ENCODE measurements at regions not wholly inside any gene's neighbourhood (a gene's known extent, or its start where the extent isn't known, plus 50 kb on each side); places are given as distances from the start of the nearest gene placed in this dataset.
A peak's percentile ranks its signal among the peaks of the same experiment; 100 is the strongest.

DNA sequence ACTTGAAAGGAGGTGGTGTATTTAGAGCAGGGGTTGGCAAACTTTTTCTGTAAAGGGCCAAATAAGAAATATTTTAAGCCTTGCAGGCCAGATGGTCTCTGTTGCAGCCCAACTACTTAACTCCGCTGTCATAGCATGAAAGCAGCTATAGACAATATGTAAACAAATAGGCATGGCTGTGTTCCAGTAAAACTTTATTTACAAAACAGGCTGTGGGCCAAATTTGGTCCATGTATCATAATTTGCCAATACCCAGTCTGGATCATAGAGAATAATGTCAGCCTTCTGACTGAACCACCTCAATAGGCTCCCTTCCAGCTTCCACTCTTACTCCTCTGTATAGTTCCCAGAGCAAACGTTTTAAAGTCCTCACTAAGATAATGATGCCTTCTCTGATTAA lies 638.8 kb upstream of the CFAP20DC start:
- H3K4me1 ChIP-seq: no peaks in the 10 kb centered on the region
- intact Hi-C loops (cut with DNase I): no loop called here
- TF ChIP-seq, protein P1, sequence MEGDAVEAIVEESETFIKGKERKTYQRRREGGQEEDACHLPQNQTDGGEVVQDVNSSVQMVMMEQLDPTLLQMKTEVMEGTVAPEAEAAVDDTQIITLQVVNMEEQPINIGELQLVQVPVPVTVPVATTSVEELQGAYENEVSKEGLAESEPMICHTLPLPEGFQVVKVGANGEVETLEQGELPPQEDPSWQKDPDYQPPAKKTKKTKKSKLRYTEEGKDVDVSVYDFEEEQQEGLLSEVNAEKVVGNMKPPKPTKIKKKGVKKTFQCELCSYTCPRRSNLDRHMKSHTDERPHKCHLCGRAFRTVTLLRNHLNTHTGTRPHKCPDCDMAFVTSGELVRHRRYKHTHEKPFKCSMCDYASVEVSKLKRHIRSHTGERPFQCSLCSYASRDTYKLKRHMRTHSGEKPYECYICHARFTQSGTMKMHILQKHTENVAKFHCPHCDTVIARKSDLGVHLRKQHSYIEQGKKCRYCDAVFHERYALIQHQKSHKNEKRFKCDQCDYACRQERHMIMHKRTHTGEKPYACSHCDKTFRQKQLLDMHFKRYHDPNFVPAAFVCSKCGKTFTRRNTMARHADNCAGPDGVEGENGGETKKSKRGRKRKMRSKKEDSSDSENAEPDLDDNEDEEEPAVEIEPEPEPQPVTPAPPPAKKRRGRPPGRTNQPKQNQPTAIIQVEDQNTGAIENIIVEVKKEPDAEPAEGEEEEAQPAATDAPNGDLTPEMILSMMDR (IDR thresholded peaks at IDR 0.05): no peak
- H3K9me3 ChIP-seq: no peaks in the 10 kb centered on the region
- no peaks in the 10 kb centered on the region for H3K27me3 ChIP-seq
- no peak overlapping the region for H3K27ac ChIP-seq
- DNase-seq (peak in 2 of 4 donors; percentile 68 to 79), ATAC-seq (no peak)
- H3K4me3 ChIP-seq: no peak overlapping the region
- no peaks in the 10 kb centered on the region for H3K36me3 ChIP-seq

DNA sequence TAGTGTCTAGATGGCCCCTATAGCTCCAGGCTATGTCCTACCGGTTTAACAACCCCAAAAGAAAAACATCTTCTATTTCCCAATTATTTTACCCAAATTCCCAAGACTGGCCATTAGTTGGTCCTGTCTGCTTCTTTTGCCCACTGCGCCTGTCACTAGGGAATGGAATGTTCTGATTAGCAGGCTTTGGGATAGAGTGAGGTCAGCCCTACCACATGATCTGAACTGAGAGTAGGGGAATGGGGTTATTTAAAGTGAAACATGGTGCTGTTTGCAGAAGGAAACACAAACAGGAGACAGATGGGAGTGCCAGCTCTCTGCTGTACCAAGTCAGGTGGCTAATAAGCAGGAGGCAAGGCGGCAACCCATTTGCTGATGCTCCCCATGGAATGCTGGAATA lies 635.6 kb upstream of the CFAP20DC start:
- intact Hi-C loops (cut with DNase I): no loop called here
- no peaks in the 10 kb centered on the region for H3K4me1 ChIP-seq
- ATAC-seq (no peak), DNase-seq (no peak)
- H3K36me3 ChIP-seq: no peaks in the 10 kb centered on the region
- TF ChIP-seq, protein P1 (IDR thresholded peaks at IDR 0.05): no peak
- H3K27me3 ChIP-seq: no peaks in the 10 kb centered on the region
- H3K9me3 ChIP-seq: no peaks in the 10 kb centered on the region
- no peak overlapping the region for H3K27ac ChIP-seq
- no peak overlapping the region for H3K4me3 ChIP-seq

DNA sequence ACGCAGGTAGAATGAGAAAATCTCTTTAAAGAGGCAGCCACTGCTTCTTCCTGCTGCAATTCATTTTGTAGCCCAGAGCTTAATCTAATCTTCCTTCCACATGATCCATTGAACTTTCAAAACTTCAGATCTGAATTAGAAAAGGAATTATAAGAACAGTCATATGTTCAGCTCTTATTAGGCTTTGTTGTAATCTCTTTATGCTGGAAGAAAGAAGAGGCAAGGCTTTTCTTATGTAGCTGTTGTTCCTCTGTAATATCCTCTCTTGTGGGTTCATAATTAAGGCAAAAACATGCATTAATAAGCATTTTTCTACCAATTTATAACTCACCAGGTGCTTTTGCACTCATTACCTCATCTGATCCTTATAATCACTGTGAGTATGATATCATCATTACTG lies 634.9 kb upstream of the CFAP20DC start:
- Histone ChIP-seq H3K9me3 (no peaks in the 10 kb centered on the region), H3K36me3 (no peaks in the 10 kb centered on the region), H3K4me1 (no peaks in the 10 kb centered on the region), H3K27ac (no peak overlapping the region), H3K4me3 (no peak overlapping the region), H3K27me3 (no peaks in the 10 kb centered on the region)
- no peak for ATAC-seq
- intact Hi-C loops (cut with DNase I): no loop called here
- no peak for DNase-seq
- TF ChIP-seq, protein P1 (IDR thresholded peaks at IDR 0.05): no peak

DNA sequence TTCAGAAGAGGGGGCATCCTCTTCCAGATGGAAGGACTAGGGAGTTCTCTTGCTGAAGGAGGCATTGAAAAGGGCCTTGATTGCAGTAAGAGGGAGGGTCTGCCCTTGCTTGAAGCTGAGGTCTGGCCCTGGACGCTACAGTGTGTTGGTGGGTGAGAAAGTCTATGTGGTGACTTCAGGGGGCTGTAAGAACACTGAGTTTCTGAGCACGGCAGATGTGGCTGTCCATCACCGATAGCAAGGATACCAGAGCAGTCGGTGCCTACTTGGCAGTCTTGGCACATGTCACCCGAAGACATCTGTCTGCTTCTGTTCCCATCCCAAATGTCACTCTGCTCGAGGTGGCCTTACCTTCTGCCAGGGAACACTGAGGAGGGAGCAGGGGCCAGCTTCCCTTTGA lies 631.1 kb upstream of the CFAP20DC start:
- no peak for DNase-seq
- Histone ChIP-seq H3K4me1 (no peaks in the 10 kb centered on the region), H3K36me3 (no peaks in the 10 kb centered on the region), H3K27ac (no peak overlapping the region), H3K4me3 (no peak overlapping the region), H3K27me3 (no peaks in the 10 kb centered on the region), H3K9me3 (no peaks in the 10 kb centered on the region)
- intact Hi-C loops (cut with DNase I): no loop called here
- TF ChIP-seq, protein P1 (IDR thresholded peaks at IDR 0.05): no peak
- no peak for ATAC-seq

DNA sequence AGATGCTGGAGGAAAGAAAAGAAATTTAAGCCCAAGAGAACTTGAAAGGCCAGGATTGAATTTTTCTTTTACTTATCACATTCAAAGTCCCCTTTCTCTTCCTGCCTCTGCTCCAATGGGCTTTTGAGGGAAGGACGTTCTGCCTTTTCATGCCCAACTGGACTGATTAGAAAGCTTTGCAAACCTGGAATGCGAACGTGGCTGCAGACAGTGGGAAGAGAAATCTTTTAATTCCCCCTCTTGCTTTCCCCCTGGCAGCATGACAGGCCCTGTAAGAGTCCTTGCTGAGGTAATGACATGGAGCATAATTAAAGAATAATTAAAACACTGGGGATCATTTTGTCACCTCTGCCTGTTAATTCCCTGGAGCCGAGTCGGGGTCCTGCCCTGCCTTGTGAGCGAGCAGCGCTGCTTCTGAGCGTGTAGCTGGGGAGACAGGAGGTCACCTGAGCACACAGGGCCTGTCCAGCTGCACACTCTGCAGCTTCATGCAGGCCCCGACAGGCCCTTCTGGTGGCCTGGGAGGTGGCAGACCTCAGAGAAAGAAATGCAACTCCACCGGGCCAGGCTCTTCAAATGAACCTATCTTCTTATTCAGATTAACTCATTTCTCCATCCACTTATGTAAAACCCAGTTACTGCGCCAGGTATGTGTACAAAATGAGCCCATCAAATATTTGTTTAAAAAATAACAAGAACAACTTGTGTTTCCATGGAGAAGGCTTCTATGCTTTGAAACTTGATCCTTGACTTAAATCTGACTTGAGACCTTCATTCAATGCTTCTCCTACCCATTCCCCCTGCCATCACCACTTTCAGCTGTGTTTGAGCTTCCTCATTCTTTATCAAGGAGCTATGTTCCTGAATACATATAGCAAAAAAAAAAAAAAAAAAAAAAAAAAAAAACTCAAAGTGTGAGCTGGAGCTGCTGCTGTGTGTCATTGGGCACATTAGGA lies 628.2 kb upstream of the CFAP20DC start:
- Histone ChIP-seq H3K36me3 (no peaks in the 10 kb centered on the region), H3K27me3 (no peaks in the 10 kb centered on the region), H3K4me1 (no peaks in the 10 kb centered on the region), H3K27ac (peak overlapping the region in 1 of 2 donors; percentile 63), H3K4me3 (no peak overlapping the region), H3K9me3 (no peaks in the 10 kb centered on the region)
- ATAC-seq (peak; percentile 92), DNase-seq (peak in 3 of 4 donors; percentile 39 to 67 (median 48))
- TF ChIP-seq, protein P1 (IDR thresholded peaks at IDR 0.05): no peak
- intact Hi-C loops (cut with DNase I): no loop called here
